GM23338 (cell line): ENCODE measurements at regions not wholly inside any gene's neighbourhood (a gene's known extent, or its start where the extent isn't known, plus 50 kb on each side); places are given as distances from the start of the nearest gene placed in this dataset.

Source experiments
- ATAC-seq: fragments of 200-7000 bp; cut with Tn5 transposase; 3 replicates; pipeline ENCODE4 v1.9.1; 2020
- DNase-seq: peaks from one replicate; pipeline ENCODE4 v3.0.0-alpha.2; 2015; ENCODE audit warnings: low spot score
- H2AFZ ChIP-seq: fragments of 200-600 bp; sonication (generic); 2 replicates; pipeline ENCODE4 v1.8.0; 2016; ENCODE audit warnings: antibody characterized with exemption, mild to moderate bottlenecking, moderate library complexity
- H3F3A ChIP-seq: fragments of 200-600 bp; sonication (generic); replicated peaks from 2 replicates; pipeline ENCODE4 v1.8.0; 2017; ENCODE audit warnings: antibody characterized with exemption, mixed run types, low read depth
- H3K27ac ChIP-seq: fragments of 200-600 bp; sonication (generic); 2 replicates; pipeline ENCODE4 v1.6.1; 2016; ENCODE audit warnings: low read depth
- H3K27me3 ChIP-seq: fragments of 200-600 bp; sonication (generic); 2 replicates; pipeline ENCODE4 v1.8.0; 2016; ENCODE audit warnings: mild to moderate bottlenecking, mixed run types, moderate library complexity; ENCODE audit not compliant: insufficient read depth
- H3K36me3 ChIP-seq: fragments of 200-600 bp; sonication (generic); 2 replicates; pipeline ENCODE4 v1.8.0; 2016; ENCODE audit warnings: mild to moderate bottlenecking; ENCODE audit not compliant: insufficient read depth
- H3K4me1 ChIP-seq: fragments of 200-600 bp; sonication (generic); 2 replicates; pipeline ENCODE4 v1.8.0; 2016; ENCODE audit warnings: mild to moderate bottlenecking, moderate library complexity; ENCODE audit not compliant: insufficient read depth
- H3K4me2 ChIP-seq: fragments of 200-600 bp; sonication (generic); 2 replicates; pipeline ENCODE4 v1.7.1; 2017; ENCODE audit warnings: mixed run types
- H3K4me3 ChIP-seq: fragments of 200-600 bp; sonication (generic); 2 replicates; pipeline ENCODE4 v1.6.1; 2016; ENCODE audit warnings: mixed run types
- H3K79me2 ChIP-seq: fragments of 200-600 bp; sonication (generic); replicated peaks from 2 replicates; pipeline ENCODE4 v1.8.0; 2017; ENCODE audit warnings: mild to moderate bottlenecking; ENCODE audit not compliant: insufficient read depth
- H3K9me2 ChIP-seq: fragments of 200-600 bp; sonication (generic); 2 replicates; pipeline ENCODE4 v1.8.0; 2017; ENCODE audit not compliant: insufficient read depth
- H4K20me1 ChIP-seq: fragments of 200-600 bp; sonication (generic); replicated peaks from 2 replicates; pipeline ENCODE4 v1.8.0; 2017; ENCODE audit warnings: mild to moderate bottlenecking; ENCODE audit not compliant: insufficient read depth
- H3K27ac Mint-ChIP-seq: 2 replicates; pipeline ENCODE4 v1.8.0; 2020; ENCODE audit warnings: inconsistent platforms, mild to moderate bottlenecking, moderate library complexity, mixed read lengths
- H3K27me3 Mint-ChIP-seq: 3 replicates; pipeline ENCODE4 v1.8.0; 2022; ENCODE audit warnings: low read depth, mild to moderate bottlenecking, moderate library complexity, mixed read lengths, inconsistent platforms; ENCODE audit not compliant: insufficient read depth, poor library complexity
- H3K36me3 Mint-ChIP-seq: 3 replicates; pipeline ENCODE4 v1.8.0; 2021; ENCODE audit warnings: low read depth, mild to moderate bottlenecking, inconsistent platforms, moderate library complexity, mixed read lengths
- H3K4me1 Mint-ChIP-seq: 3 replicates; pipeline ENCODE4 v1.8.0; 2020; ENCODE audit warnings: mild to moderate bottlenecking, inconsistent platforms, mixed read lengths
- H3K4me3 Mint-ChIP-seq: 3 replicates; pipeline ENCODE4 v1.8.0; 2021; ENCODE audit warnings: moderate library complexity, mild to moderate bottlenecking, inconsistent platforms, mixed read lengths
- H3K9me3 Mint-ChIP-seq: 3 replicates; pipeline ENCODE4 v1.8.0; 2020; ENCODE audit warnings: moderate library complexity, mild to moderate bottlenecking, inconsistent platforms, mixed read lengths
- CREB1 ChIP-seq: fragments of 250-450 bp; sonication (Bioruptor Pico); IDR thresholded peaks from 2 replicates; pipeline ENCODE4 v1.5.0; 2020; ENCODE audit warnings: low read depth, mild to moderate bottlenecking, moderate library complexity
- CTCF ChIP-seq, 2 experiments: fragments of 200-600 bp in 1 of 2; sonication (generic) in 1 of 2; conservative IDR thresholded peaks; 2 replicates each; pipeline versions ENCODE4 v1.5.1 to v1.6.1; 2016 to 2017; ENCODE audit warnings: antibody characterized with exemption in 2 of 2, low read depth in 2 of 2, mild to moderate bottlenecking in 2 of 2, moderate library complexity in 1 of 2
- ETS1 ChIP-seq: IDR thresholded peaks from 2 replicates; pipeline ENCODE4 v1.6.1; 2016; ENCODE audit warnings: antibody characterized with exemption
- EZH2 ChIP-seq: fragments of 200-600 bp; sonication (generic); IDR thresholded peaks from one replicate; pipeline ENCODE4 v1.8.0; 2017; ENCODE audit warnings: antibody characterized with exemption, mild to moderate bottlenecking, low read depth; ENCODE audit not compliant: unreplicated experiment
- EZH2phosphoT487 ChIP-seq: fragments of 200-600 bp; sonication (generic); IDR thresholded peaks from one replicate; pipeline ENCODE4 v1.8.1; 2018; ENCODE audit warnings: antibody characterized with exemption; ENCODE audit not compliant: unreplicated experiment
- JUNB ChIP-seq: IDR thresholded peaks from one replicate; pipeline ENCODE4 v1.6.1; 2016; ENCODE audit warnings: antibody characterized with exemption; ENCODE audit not compliant: unreplicated experiment
- REST ChIP-seq: IDR thresholded peaks from one replicate; pipeline ENCODE4 v1.6.1; 2018; ENCODE audit warnings: antibody characterized with exemption; ENCODE audit not compliant: unreplicated experiment
- ZNF114 ChIP-seq: fragments of 250-450 bp; sonication (Bioruptor Pico); IDR thresholded peaks from 2 replicates; pipeline ENCODE4 v1.5.0; 2020; ENCODE audit warnings: mild to moderate bottlenecking, moderate library complexity
- ZNF462 ChIP-seq: fragments of 250-450 bp; sonication (Bioruptor Pico); IDR thresholded peaks from 2 replicates; pipeline ENCODE4 v1.5.0; 2020; ENCODE audit warnings: mild to moderate bottlenecking, moderate library complexity

- H3K27me3 ChIP-seq, result no peaks in the 10 kb centered on the region
- H3K27me3 Mint-ChIP-seq, result no peaks in the 10 kb centered on the region
- no peaks in the 10 kb centered on the region; the same call in 2 of the 3 replicates for H3K9me3 Mint-ChIP-seq
- no peaks in the 10 kb centered on the region for H4K20me1 ChIP-seq
- H3K79me2 ChIP-seq, result no peaks in the 10 kb centered on the region
- DNase-seq, result no peak
- no peak overlapping the region for H3K27ac Mint-ChIP-seq
- no peak overlapping the region for H2AFZ ChIP-seq
- no peaks in the 10 kb centered on the region for H3K4me1 ChIP-seq
- no peak for ATAC-seq
- peaks cover 5% of the 10 kb centered on the region; the same call in 2 of the 3 replicates for H3K4me1 Mint-ChIP-seq
- no peak overlapping the region for H3K4me3 ChIP-seq
- H3K4me2 ChIP-seq, result no peak overlapping the region
- H3K36me3 ChIP-seq, result no peaks in the 10 kb centered on the region
- H3K9me2 ChIP-seq, result peaks cover 6% of the 10 kb centered on the region
- H3K36me3 Mint-ChIP-seq, result no peaks in the 10 kb centered on the region
- H3F3A ChIP-seq, result no peaks in the 10 kb centered on the region
- H3K4me3 Mint-ChIP-seq, result no peak overlapping the region
- no peak for TF ChIP-seq JUNB
- no peak for TF ChIP-seq EZH2phosphoT487
- TF ChIP-seq REST, result no peak
- TF ChIP-seq EZH2, result no peak
- no peak for TF ChIP-seq ETS1
- no peak for TF ChIP-seq CREB1 (CRISPR knock-in tag)
- no peak for TF ChIP-seq ZNF462 (CRISPR knock-in tag)
- TF ChIP-seq ZNF114 (CRISPR knock-in tag), result no peak
- TF ChIP-seq CTCF (conservative IDR thresholded peaks at IDR 0.05; ENCODE audit: low read depth in 2 of 2), result no peak
- no peak overlapping the region for H3K27ac ChIP-seq
Observed at GRCh38 chr11:91979775-91980174, 244.8 kb upstream of the FAT3 start.
